ENCODE measurements at regions not wholly inside any gene's neighbourhood (a gene's known extent, or its start where the extent isn't known, plus 50 kb on each side); places are given as distances from the start of the nearest gene placed in this dataset.

DNA sequence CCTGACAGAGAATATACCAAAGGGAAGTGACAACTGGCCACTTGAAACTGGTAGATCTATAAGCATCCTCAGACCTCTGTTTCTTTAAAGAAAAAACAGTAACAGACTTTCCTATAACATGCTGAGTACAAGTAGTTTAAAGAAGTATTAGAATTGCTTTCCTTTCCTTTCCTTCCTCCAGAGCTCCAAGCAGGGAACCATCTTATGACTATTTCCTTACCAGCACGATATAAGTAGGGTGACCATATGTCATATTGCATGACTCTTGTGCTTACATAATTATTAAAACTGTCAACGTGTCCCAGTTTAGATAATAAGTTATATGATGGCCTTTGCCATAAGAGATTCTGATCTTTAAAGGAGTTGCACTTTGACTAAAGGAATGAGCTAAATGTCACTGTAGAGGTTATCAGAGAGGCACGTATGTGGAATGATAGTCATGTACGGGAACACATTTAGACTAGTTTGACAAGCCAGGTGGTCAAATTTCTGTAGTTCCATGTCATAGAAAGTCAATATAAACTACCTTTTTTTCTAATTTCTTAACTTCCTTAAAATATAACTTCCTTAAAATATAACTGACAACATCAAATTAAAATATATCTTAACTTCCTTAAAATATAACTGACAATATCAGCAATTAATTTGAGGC lies 212.7 kb upstream of the CD180 start:
- TF ChIP-seq, protein P1, sequence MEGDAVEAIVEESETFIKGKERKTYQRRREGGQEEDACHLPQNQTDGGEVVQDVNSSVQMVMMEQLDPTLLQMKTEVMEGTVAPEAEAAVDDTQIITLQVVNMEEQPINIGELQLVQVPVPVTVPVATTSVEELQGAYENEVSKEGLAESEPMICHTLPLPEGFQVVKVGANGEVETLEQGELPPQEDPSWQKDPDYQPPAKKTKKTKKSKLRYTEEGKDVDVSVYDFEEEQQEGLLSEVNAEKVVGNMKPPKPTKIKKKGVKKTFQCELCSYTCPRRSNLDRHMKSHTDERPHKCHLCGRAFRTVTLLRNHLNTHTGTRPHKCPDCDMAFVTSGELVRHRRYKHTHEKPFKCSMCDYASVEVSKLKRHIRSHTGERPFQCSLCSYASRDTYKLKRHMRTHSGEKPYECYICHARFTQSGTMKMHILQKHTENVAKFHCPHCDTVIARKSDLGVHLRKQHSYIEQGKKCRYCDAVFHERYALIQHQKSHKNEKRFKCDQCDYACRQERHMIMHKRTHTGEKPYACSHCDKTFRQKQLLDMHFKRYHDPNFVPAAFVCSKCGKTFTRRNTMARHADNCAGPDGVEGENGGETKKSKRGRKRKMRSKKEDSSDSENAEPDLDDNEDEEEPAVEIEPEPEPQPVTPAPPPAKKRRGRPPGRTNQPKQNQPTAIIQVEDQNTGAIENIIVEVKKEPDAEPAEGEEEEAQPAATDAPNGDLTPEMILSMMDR (IDR thresholded peaks at IDR 0.05; ENCODE audit: insufficient read depth, low read length, poor library complexity, severe bottlenecking), result no peak
- TF ChIP-seq EZH2phosphoT487 (conservative IDR thresholded peaks at IDR 0.05; ENCODE audit: low read length), result no peak
